DND-41 (cell line): ENCODE measurements at regions not wholly inside any gene's neighbourhood (a gene's known extent, or its start where the extent isn't known, plus 50 kb on each side); places are given as distances from the start of the nearest gene placed in this dataset.

Experiments
- ATAC-seq: fragments of 200-7000 bp; cut with Tn5 transposase; 3 replicates; pipeline ENCODE4 v1.9.1; 2021; ENCODE audit warnings: low read depth; ENCODE audit not compliant: insufficient read depth
- DNase-seq: peaks from one replicate; pipeline ENCODE4 v3.0.0-alpha.2; 2020
- H2AFZ ChIP-seq: 2 replicates; pipeline ENCODE4 v1.6.0; 2012; ENCODE audit warnings: low read depth, low read length
- H3K27ac ChIP-seq: 2 replicates; pipeline ENCODE4 v1.5.1; 2012; ENCODE audit warnings: low read length, inconsistent platforms
- H3K27me3 ChIP-seq: fragments of 200-600 bp; sonication (generic); 2 replicates; pipeline ENCODE4 v1.6.0; 2012; ENCODE audit warnings: low read length, mild to moderate bottlenecking, inconsistent platforms; ENCODE audit not compliant: insufficient read depth, poor library complexity
- H3K36me3 ChIP-seq: 2 replicates; pipeline ENCODE4 v1.5.1; 2012; ENCODE audit warnings: low read length, inconsistent platforms; ENCODE audit not compliant: insufficient read depth
- H3K4me1 ChIP-seq: 2 replicates; pipeline ENCODE4 v1.5.1; 2012; ENCODE audit warnings: mild to moderate bottlenecking, low read length; ENCODE audit not compliant: insufficient read depth
- H3K4me2 ChIP-seq: 2 replicates; pipeline ENCODE4 v1.6.0; 2012; ENCODE audit warnings: mild to moderate bottlenecking, moderate library complexity, low read length, inconsistent platforms; ENCODE audit not compliant: insufficient read depth
- H3K4me3 ChIP-seq, 2 experiments: fragments of 200-600 bp in 1 of 2; shearing (Covaris generic) in 1 of 2; 2 replicates each; pipeline ENCODE4 v1.5.1; 2012 to 2016; ENCODE audit warnings: inconsistent platforms in 2 of 2, low read length in 2 of 2, mild to moderate bottlenecking in 2 of 2, low read depth in 1 of 2, moderate library complexity in 1 of 2
- H3K79me2 ChIP-seq: 2 replicates; pipeline ENCODE4 v1.6.0; 2012; ENCODE audit warnings: low read length, inconsistent platforms; ENCODE audit not compliant: insufficient read depth
- H3K9ac ChIP-seq: 2 replicates; pipeline ENCODE4 v1.6.0; 2012; ENCODE audit warnings: low read depth, mild to moderate bottlenecking, inconsistent platforms, low read length, moderate library complexity
- H3K9me3 ChIP-seq: 2 replicates; pipeline ENCODE4 v1.5.1; 2012; ENCODE audit warnings: low read length, moderate library complexity, mild to moderate bottlenecking, inconsistent platforms; ENCODE audit not compliant: insufficient read depth, severe bottlenecking
- H4K20me1 ChIP-seq: 2 replicates; pipeline ENCODE4 v1.6.0; 2012; ENCODE audit warnings: low read length; ENCODE audit not compliant: insufficient read depth
- CTCF ChIP-seq: IDR thresholded peaks from 2 replicates; pipeline ENCODE4 v1.5.1; 2012; ENCODE audit warnings: borderline replicate concordance, low read length, moderate library complexity, mild to moderate bottlenecking; ENCODE audit not compliant: poor library complexity, severe bottlenecking; ENCODE audit errors: extremely low read depth
- EZH2 ChIP-seq: IDR thresholded peaks from 3 replicates; pipeline ENCODE4 v1.6.1; 2012; ENCODE audit warnings: borderline replicate concordance, low read depth, mild to moderate bottlenecking, moderate library complexity, low read length, inconsistent platforms; ENCODE audit not compliant: severe bottlenecking

GRCh38 chr16:51569203-51569931 lies 418.3 kb upstream of the SALL1 start:
- TF ChIP-seq CTCF (no peak), EZH2 (no peak)
- Histone ChIP-seq H2AFZ (no peak overlapping the region), H4K20me1 (no peaks in the 10 kb centered on the region), H3K27me3 (no peaks in the 10 kb centered on the region), H3K4me2 (no peak overlapping the region), H3K4me3 (no peak overlapping the region), H3K9me3 (no peaks in the 10 kb centered on the region), H3K9ac (no peak overlapping the region), H3K79me2 (no peaks in the 10 kb centered on the region), H3K4me1 (no peaks in the 10 kb centered on the region), H3K36me3 (no peaks in the 10 kb centered on the region), H3K27ac (no peak overlapping the region)
- DNase-seq (no peak), ATAC-seq (no peak)

GRCh38 chr16:51567911-51568310 lies 416.8 kb upstream of the SALL1 start:
- Histone ChIP-seq H2AFZ (no peak overlapping the region), H3K79me2 (no peaks in the 10 kb centered on the region), H3K27ac (no peak overlapping the region), H3K36me3 (no peaks in the 10 kb centered on the region), H3K27me3 (no peaks in the 10 kb centered on the region), H3K9me3 (no peaks in the 10 kb centered on the region), H3K9ac (no peak overlapping the region), H3K4me3 (no peak overlapping the region), H3K4me1 (no peaks in the 10 kb centered on the region), H4K20me1 (no peaks in the 10 kb centered on the region), H3K4me2 (no peak overlapping the region)
- TF ChIP-seq EZH2 (no peak), CTCF (no peak)
- DNase-seq (no peak), ATAC-seq (no peak)

GRCh38 chr16:51565184-51565583 lies 414.1 kb upstream of the SALL1 start:
- Histone ChIP-seq H3K27me3 (no peaks in the 10 kb centered on the region), H3K27ac (no peak overlapping the region), H3K36me3 (no peaks in the 10 kb centered on the region), H3K79me2 (no peaks in the 10 kb centered on the region), H3K4me2 (no peak overlapping the region), H4K20me1 (no peaks in the 10 kb centered on the region), H3K4me1 (no peaks in the 10 kb centered on the region), H3K9me3 (no peaks in the 10 kb centered on the region), H3K9ac (no peak overlapping the region), H2AFZ (no peak overlapping the region), H3K4me3 (no peak overlapping the region)
- DNase-seq (no peak), ATAC-seq (no peak)
- no peak for TF ChIP-seq CTCF
- no peak for TF ChIP-seq EZH2
